ENCODE measurements at regions not wholly inside any gene's neighbourhood (a gene's known extent, or its start where the extent isn't known, plus 50 kb on each side); places are given as distances from the start of the nearest gene placed in this dataset.
"Not testable (repeated sequence)": the region's sequence is repeated elsewhere in the genome, so short reads cannot be mapped to it uniquely, and the experiment has no call there.

- H3K27ac ChIP-seq (ENCODE audit: extremely low read length, insufficient read depth, low read length); H4K20me1 ChIP-seq (ENCODE audit: insufficient read depth, low read length); H3K36me3 ChIP-seq (replicated peaks in 1 of 2; ENCODE audit: control insufficient read depth in 1 of 2, insufficient read depth in 2 of 2, low read length in 2 of 2); ATAC-seq; in situ Hi-C loops (cut with HindIII; ENCODE audit: extremely low pct_ligation_motif_present, low pct_unique_long_range_greater_than_20kb); CTCF ChIA-PET (ENCODE audit: low intra/inter-chr PET ratio, low total read pairs); H3K4me3 ChIP-seq (replicated peaks in 1 of 3; ENCODE audit: insufficient read depth in 1 of 3, low read depth in 2 of 3, low read length in 3 of 3); H3K79me2 ChIP-seq (ENCODE audit: insufficient read depth, low read length); FAIRE-seq; H3K27me3 ChIP-seq (ENCODE audit: control insufficient read depth in 1 of 2, insufficient read depth in 2 of 2, low read length in 2 of 2); DNase-seq (ENCODE audit: low spot score); BruUV-seq (replicated peaks); H2AFZ ChIP-seq (ENCODE audit: low read length); H3K9ac ChIP-seq (ENCODE audit: insufficient read depth, low read depth, low read length); intact Hi-C loops (cut with micrococcal nuclease; ENCODE audit: unreplicated experiment); POLR2A ChIA-PET; H3K9me3 ChIP-seq (ENCODE audit: low read length): not testable (repeated sequence)
- Histone ChIP-seq H3K4me2 (ENCODE audit: low read depth, low read length) (peak overlapping the region; percentile 23; the same call in 1 of the 2 replicates), H3K4me1 (ENCODE audit: insufficient read depth, low read length) (peaks cover 11% of the 10 kb centered on the region)
- WGBS (ENCODE audit: low lambda C conversion rate) = 74% methylated on average over 3 of the region's 13 CpGs
- TF ChIP-seq ZNF768 (CRISPR knock-in tag; IDR thresholded peaks at IDR 0.05) = peak; percentile 54; the same call in 1 of the 2 replicates
Measured at GRCh38 chr4:3597896-3598505, 65.8 kb upstream of the LRPAP1 start.

GRCh38 chr4:3596957-3597733, 64.9 kb upstream of the LRPAP1 start:
- H2AFZ ChIP-seq (ENCODE audit: low read length); POLR2A ChIA-PET; BruUV-seq (replicated peaks); DNase-seq (ENCODE audit: low spot score); H3K36me3 ChIP-seq (replicated peaks in 1 of 2; ENCODE audit: control insufficient read depth in 1 of 2, insufficient read depth in 2 of 2, low read length in 2 of 2); H3K4me3 ChIP-seq (replicated peaks in 1 of 3; ENCODE audit: insufficient read depth in 1 of 3, low read depth in 2 of 3, low read length in 3 of 3); FAIRE-seq; CTCF ChIA-PET (ENCODE audit: low intra/inter-chr PET ratio, low total read pairs); in situ Hi-C loops (cut with HindIII; ENCODE audit: extremely low pct_ligation_motif_present, low pct_unique_long_range_greater_than_20kb); intact Hi-C loops (cut with micrococcal nuclease; ENCODE audit: unreplicated experiment); H3K27me3 ChIP-seq (ENCODE audit: control insufficient read depth in 1 of 2, insufficient read depth in 2 of 2, low read length in 2 of 2); H3K27ac ChIP-seq (ENCODE audit: extremely low read length, insufficient read depth, low read length); H3K79me2 ChIP-seq (ENCODE audit: insufficient read depth, low read length); H4K20me1 ChIP-seq (ENCODE audit: insufficient read depth, low read length); H3K9ac ChIP-seq (ENCODE audit: insufficient read depth, low read depth, low read length); H3K9me3 ChIP-seq (ENCODE audit: low read length): not testable (repeated sequence)
- peak; percentile 61 for ATAC-seq
- peak; percentile 45; the same call in 1 of the 2 replicates for TF ChIP-seq ZNF687 (CRISPR knock-in tag; IDR thresholded peaks at IDR 0.05)
- TF ChIP-seq, protein P1, sequence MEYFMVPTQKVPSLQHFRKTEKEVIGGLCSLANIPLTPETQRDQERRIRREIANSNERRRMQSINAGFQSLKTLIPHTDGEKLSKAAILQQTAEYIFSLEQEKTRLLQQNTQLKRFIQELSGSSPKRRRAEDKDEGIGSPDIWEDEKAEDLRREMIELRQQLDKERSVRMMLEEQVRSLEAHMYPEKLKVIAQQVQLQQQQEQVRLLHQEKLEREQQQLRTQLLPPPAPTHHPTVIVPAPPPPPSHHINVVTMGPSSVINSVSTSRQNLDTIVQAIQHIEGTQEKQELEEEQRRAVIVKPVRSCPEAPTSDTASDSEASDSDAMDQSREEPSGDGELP (IDR thresholded peaks at IDR 0.05; ENCODE audit: borderline replicate concordance, low read depth) = 0 out of 2 replicates have a peak, but pooled peaks have one; percentile 12
- 0 out of 2 replicates have a peak overlapping the region, but pooled peaks have one; percentile 23 for H3K4me2 ChIP-seq (ENCODE audit: low read depth, low read length)
- peaks cover 11% of the 10 kb centered on the region for H3K4me1 ChIP-seq (ENCODE audit: insufficient read depth, low read length)
- 32% methylated on average over 16 of the region's 23 CpGs for WGBS (ENCODE audit: low lambda C conversion rate)
